ENCODE measurements at regions not wholly inside any gene's neighbourhood (a gene's known extent, or its start where the extent isn't known, plus 50 kb on each side); places are given as distances from the start of the nearest gene placed in this dataset.

- Histone ChIP-seq H3K4me3 (no peak overlapping the region), H3K27ac (no peak overlapping the region), H3K4me1 (peaks cover 12% of the 10 kb centered on the region), H3K9me3 (no peaks in the 10 kb centered on the region), H3K36me3 (no peaks in the 10 kb centered on the region), H3K27me3 (no peaks in the 10 kb centered on the region)
- TF ChIP-seq CTCF (IDR thresholded peaks at IDR 0.05), result no peak
- no peak for TF ChIP-seq POLR2AphosphoS5 (IDR thresholded peaks at IDR 0.05; ENCODE audit: insufficient read depth in 1 of 2, low read depth in 1 of 2)
- no peak for TF ChIP-seq POLR2A (IDR thresholded peaks at IDR 0.05)
- intact Hi-C loops (cut with DNase I), result loop anchor here (10.0 kb wide), 1 partner anchor 107 kb away; no protein-coding TSS in a partner anchor
- DNase-seq (ENCODE audit: extremely low spot score in 2 of 2), result no peak
These were observed 190.2 kb upstream of the ZBED5 start for GRCh38 chr11:11047851-11048610.

GRCh38 chr11:11046781-11047180 lies 188.9 kb upstream of the ZBED5 start:
- Histone ChIP-seq H3K27ac (no peak overlapping the region), H3K36me3 (no peaks in the 10 kb centered on the region), H3K4me1 (peaks cover 12% of the 10 kb centered on the region), H3K4me3 (no peak overlapping the region), H3K9me3 (no peaks in the 10 kb centered on the region), H3K27me3 (no peaks in the 10 kb centered on the region)
- intact Hi-C loops (cut with DNase I), result loop anchor here (10.0 kb wide), 1 partner anchor 108 kb away; no protein-coding TSS in a partner anchor
- TF ChIP-seq POLR2AphosphoS5 (IDR thresholded peaks at IDR 0.05; ENCODE audit: insufficient read depth in 1 of 2, low read depth in 1 of 2) (no peak), CTCF (IDR thresholded peaks at IDR 0.05) (no peak), POLR2A (IDR thresholded peaks at IDR 0.05) (no peak)
- DNase-seq (ENCODE audit: extremely low spot score in 2 of 2), result no peak

GRCh38 chr11:11045156-11045930 lies 187.5 kb upstream of the ZBED5 start:
- no peaks in the 10 kb centered on the region for H3K36me3 ChIP-seq
- intact Hi-C loops (cut with DNase I), result loop anchor here (10.0 kb wide), 1 partner anchor 109 kb away; no protein-coding TSS in a partner anchor
- peaks cover 12% of the 10 kb centered on the region for H3K4me1 ChIP-seq
- H3K9me3 ChIP-seq, result no peaks in the 10 kb centered on the region
- H3K4me3 ChIP-seq, result no peak overlapping the region
- DNase-seq (ENCODE audit: extremely low spot score in 2 of 2), result no peak
- H3K27ac ChIP-seq, result no peak overlapping the region
- no peaks in the 10 kb centered on the region for H3K27me3 ChIP-seq
- TF ChIP-seq POLR2A (IDR thresholded peaks at IDR 0.05) (no peak), CTCF (IDR thresholded peaks at IDR 0.05) (no peak), POLR2AphosphoS5 (IDR thresholded peaks at IDR 0.05; ENCODE audit: insufficient read depth in 1 of 2, low read depth in 1 of 2) (no peak)

GRCh38 chr11:11044137-11044855 lies 186.4 kb upstream of the ZBED5 start:
- H3K36me3 ChIP-seq, result no peaks in the 10 kb centered on the region
- no peak overlapping the region for H3K4me3 ChIP-seq
- H3K27ac ChIP-seq, result no peak overlapping the region
- TF ChIP-seq CTCF (IDR thresholded peaks at IDR 0.05) (no peak), POLR2AphosphoS5 (IDR thresholded peaks at IDR 0.05; ENCODE audit: insufficient read depth in 1 of 2, low read depth in 1 of 2) (no peak), POLR2A (IDR thresholded peaks at IDR 0.05) (no peak)
- DNase-seq (ENCODE audit: extremely low spot score in 2 of 2), result no peak
- no peaks in the 10 kb centered on the region for H3K9me3 ChIP-seq
- intact Hi-C loops (cut with DNase I), result loop anchor here (5.0 to 10.0 kb wide), 2 partner anchors 111 to 998 kb away; no protein-coding TSS in a partner anchor
- H3K4me1 ChIP-seq, result peaks cover 17% of the 10 kb centered on the region
- no peaks in the 10 kb centered on the region for H3K27me3 ChIP-seq

Measured in vagina (tissue), 2 donors.